Adrenal gland (tissue), 5 donors: ENCODE measurements at regions not wholly inside any gene's neighbourhood (a gene's known extent, or its start where the extent isn't known, plus 50 kb on each side); places are given as distances from the start of the nearest gene placed in this dataset.

Experiments used
- POLR2A ChIP-seq, 2 donors: fragments of 450-650 bp; IDR thresholded peaks; one replicate each; pipeline ENCODE4 v1.6.1; 2017; ENCODE audit warnings: antibody characterized with exemption in 2 of 2, mild to moderate bottlenecking in 2 of 2, moderate library complexity in 1 of 2
- TF ChIP-seq, protein P1 (sequence below), 6 experiments: fragments of 450-650 bp in 4 of 6; fragments of 200-600 bp in 2 of 6; sonication (generic) in 1 of 6; IDR thresholded peaks; 1 replicate in 5 of 6; 2 replicates in 1 of 6; pipeline versions ENCODE4 v1.5.1 to v1.8.0; 2016 to 2021; ENCODE audit warnings: antibody characterized with exemption in 6 of 6, mild to moderate bottlenecking in 2 of 6, moderate library complexity in 1 of 6
- donor health status: DM: no; HTN: no; CAD: no.

DNA sequence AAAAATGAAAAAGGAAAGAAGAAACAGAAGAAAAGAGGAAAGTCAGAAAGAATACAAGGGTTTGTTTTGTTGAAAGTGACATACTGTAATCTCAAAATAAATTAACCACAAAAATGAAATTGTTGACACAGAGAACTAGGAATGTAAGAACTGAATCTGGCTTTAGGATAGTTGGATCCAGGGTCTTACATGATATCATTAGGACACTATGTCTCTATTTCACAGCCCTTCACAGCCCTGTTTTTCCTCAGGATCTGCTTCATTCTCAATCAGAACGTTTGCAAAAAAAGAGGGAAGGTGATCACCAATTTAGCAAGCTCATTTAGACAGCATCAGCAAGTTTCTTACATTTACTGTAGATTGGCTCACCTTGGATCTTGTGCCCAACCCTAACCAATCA, 188.5 kb upstream of the NREP start:
- no peak for TF ChIP-seq POLR2A (IDR thresholded peaks at IDR 0.05)
- TF ChIP-seq, protein P1, sequence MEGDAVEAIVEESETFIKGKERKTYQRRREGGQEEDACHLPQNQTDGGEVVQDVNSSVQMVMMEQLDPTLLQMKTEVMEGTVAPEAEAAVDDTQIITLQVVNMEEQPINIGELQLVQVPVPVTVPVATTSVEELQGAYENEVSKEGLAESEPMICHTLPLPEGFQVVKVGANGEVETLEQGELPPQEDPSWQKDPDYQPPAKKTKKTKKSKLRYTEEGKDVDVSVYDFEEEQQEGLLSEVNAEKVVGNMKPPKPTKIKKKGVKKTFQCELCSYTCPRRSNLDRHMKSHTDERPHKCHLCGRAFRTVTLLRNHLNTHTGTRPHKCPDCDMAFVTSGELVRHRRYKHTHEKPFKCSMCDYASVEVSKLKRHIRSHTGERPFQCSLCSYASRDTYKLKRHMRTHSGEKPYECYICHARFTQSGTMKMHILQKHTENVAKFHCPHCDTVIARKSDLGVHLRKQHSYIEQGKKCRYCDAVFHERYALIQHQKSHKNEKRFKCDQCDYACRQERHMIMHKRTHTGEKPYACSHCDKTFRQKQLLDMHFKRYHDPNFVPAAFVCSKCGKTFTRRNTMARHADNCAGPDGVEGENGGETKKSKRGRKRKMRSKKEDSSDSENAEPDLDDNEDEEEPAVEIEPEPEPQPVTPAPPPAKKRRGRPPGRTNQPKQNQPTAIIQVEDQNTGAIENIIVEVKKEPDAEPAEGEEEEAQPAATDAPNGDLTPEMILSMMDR (IDR thresholded peaks at IDR 0.05) = no peak
